Stimulated activated CD4-positive, alpha-beta T cell treated with anti-CD3 and anti-CD28 coated beads, TNF-alpha, amount 100 ng/mL, for 24 hours (primary cell): ENCODE measurements at regions not wholly inside any gene's neighbourhood (a gene's known extent, or its start where the extent isn't known, plus 50 kb on each side); places are given as distances from the start of the nearest gene placed in this dataset.

Experiments
- DNase-seq, 3 experiments: peaks; one replicate each; pipeline ENCODE4 v3.0.0-alpha.2; 2020; ENCODE audit warnings: low read depth in 3 of 3

GRCh38 chr3:87175732-87176131, 51.4 kb upstream of the CHMP2B start:
- DNase-seq: no peak

GRCh38 chr3:87173776-87174175, 53.3 kb upstream of the CHMP2B start:
- no peak for DNase-seq

GRCh38 chr3:87173071-87173470, 54.0 kb upstream of the CHMP2B start:
- no peak for DNase-seq

- peak in 1 of 3 experiments; percentile 13 for DNase-seq
Measured at GRCh38 chr3:87167628-87168456, 59.3 kb upstream of the CHMP2B start.

GRCh38 chr3:87164245-87164644, 62.9 kb upstream of the CHMP2B start:
- no peak for DNase-seq

- DNase-seq: no peak
Measured at GRCh38 chr3:87161851-87162250, 65.3 kb upstream of the CHMP2B start.

- DNase-seq: no peak
Measured at GRCh38 chr3:87161417-87161816, 65.7 kb upstream of the CHMP2B start.

GRCh38 chr3:87161013-87161412, 66.1 kb upstream of the CHMP2B start:
- no peak for DNase-seq

- no peak for DNase-seq
Measured at GRCh38 chr3:87158823-87159222, 68.3 kb upstream of the CHMP2B start.

- no peak for DNase-seq
Measured at GRCh38 chr3:87148020-87148419, 79.1 kb upstream of the CHMP2B start.

- no peak for DNase-seq
Measured at GRCh38 chr3:87147562-87147961, 79.5 kb upstream of the CHMP2B start.

- DNase-seq: peak in 1 of 3 experiments; percentile 2
Measured at GRCh38 chr3:87145553-87145952, 81.6 kb upstream of the CHMP2B start.

- DNase-seq: no peak
Measured at GRCh38 chr3:87136066-87136596, 91.0 kb upstream of the CHMP2B start.

GRCh38 chr3:87135412-87135811, 91.7 kb upstream of the CHMP2B start:
- DNase-seq: no peak

- no peak for DNase-seq
Measured at GRCh38 chr3:87132801-87133200, 94.3 kb upstream of the CHMP2B start.

- no peak for DNase-seq
Measured at GRCh38 chr3:87128006-87128405, 99.1 kb upstream of the CHMP2B start.

GRCh38 chr3:87127281-87127680, 99.8 kb upstream of the CHMP2B start:
- no peak for DNase-seq

- no peak for DNase-seq
Measured at GRCh38 chr3:87126321-87126720, 100.8 kb upstream of the CHMP2B start.

- no peak for DNase-seq
Measured at GRCh38 chr3:87125116-87125515, 102.0 kb upstream of the CHMP2B start.

GRCh38 chr3:87122766-87123165, 104.3 kb upstream of the CHMP2B start:
- DNase-seq: no peak

GRCh38 chr3:87121856-87122255, 105.3 kb upstream of the CHMP2B start:
- no peak for DNase-seq

- no peak for DNase-seq
Measured at GRCh38 chr3:87120881-87121280, 106.2 kb upstream of the CHMP2B start.

- no peak for DNase-seq
Measured at GRCh38 chr3:87120236-87120635, 106.9 kb upstream of the CHMP2B start.

GRCh38 chr3:87109465-87109864, 117.6 kb upstream of the CHMP2B start:
- no peak for DNase-seq
